ENCODE measurements at regions not wholly inside any gene's neighbourhood (a gene's known extent, or its start where the extent isn't known, plus 50 kb on each side); places are given as distances from the start of the nearest gene placed in this dataset.

DNA sequence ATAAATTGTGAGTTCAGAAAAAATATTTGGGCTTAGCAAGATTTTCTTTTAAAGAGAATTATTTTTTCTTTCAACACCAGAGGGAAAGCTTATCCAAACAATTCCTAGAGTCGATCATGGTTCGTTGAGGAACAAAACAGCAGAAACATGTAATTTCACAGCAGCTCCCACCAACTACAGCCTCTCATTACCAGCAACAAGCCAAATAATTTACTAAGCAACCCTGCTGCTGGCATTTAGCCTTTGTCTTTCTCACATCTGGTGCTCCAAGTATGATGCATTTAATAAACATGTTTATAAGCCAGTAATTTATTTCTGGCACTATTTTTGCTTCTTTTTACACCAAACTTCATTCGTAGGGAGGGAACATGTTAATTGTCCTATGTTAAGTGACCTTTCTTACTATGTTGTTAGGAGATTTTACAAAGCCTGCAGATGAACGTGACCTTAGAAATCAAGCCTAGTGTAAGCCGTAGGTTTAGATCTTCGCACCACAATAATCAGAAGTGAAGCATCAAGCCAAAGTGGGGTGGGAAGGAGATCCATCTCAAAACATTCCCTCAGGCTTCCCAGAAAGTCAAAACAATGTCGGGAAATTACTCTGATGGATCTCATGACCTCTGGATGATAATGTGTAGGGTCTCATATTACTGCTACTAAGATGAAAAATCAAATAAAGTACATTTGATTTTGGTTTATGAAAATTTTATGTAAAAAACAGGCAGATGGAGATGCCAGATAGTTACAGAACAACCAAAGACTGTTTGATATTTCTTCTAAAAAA, 128.4 kb downstream of the RPAP3 start:
- Histone ChIP-seq H4K20me1 (ENCODE audit: control insufficient read depth, insufficient read depth) (no peaks in the 10 kb centered on the region), H3K9me3 (replicated peaks; ENCODE audit: control insufficient read depth, insufficient read depth, low read length) (no peaks in the 10 kb centered on the region), H3K36me3 (ENCODE audit: control insufficient read depth in 2 of 2, insufficient read depth in 2 of 2, low read length in 1 of 2) (no peaks in the 10 kb centered on the region), H3K4me3 (no peak overlapping the region), H3K27me3 (replicated peaks in 1 of 2; ENCODE audit: control insufficient read depth in 2 of 2, insufficient read depth in 2 of 2, low read length in 1 of 2) (no peaks in the 10 kb centered on the region), H3K79me2 (ENCODE audit: control insufficient read depth, insufficient read depth, low read length) (no peaks in the 10 kb centered on the region), H3K4me1 (ENCODE audit: control insufficient read depth, insufficient read depth, low read length) (no peaks in the 10 kb centered on the region), H3K4me2 (ENCODE audit: control insufficient read depth, insufficient read depth) (no peak overlapping the region), H2AFZ (ENCODE audit: control insufficient read depth, low read depth, low read length) (no peak overlapping the region), H3K27ac (ENCODE audit: control insufficient read depth, insufficient read depth) (no peak overlapping the region), H3K9ac (ENCODE audit: control insufficient read depth, insufficient read depth, low read length) (no peak overlapping the region)
- TF ChIP-seq HDAC6 (IDR thresholded peaks at IDR 0.05; ENCODE audit: unreplicated experiment) (no peak), CREM (IDR thresholded peaks at IDR 0.05; ENCODE audit: low read depth) (no peak), POLR2AphosphoS5 (IDR thresholded peaks at IDR 0.05; ENCODE audit: low read length) (no peak), SIX5 (IDR thresholded peaks at IDR 0.05; ENCODE audit: low read depth, low read length, severe bottlenecking) (no peak), NR2F1 (conservative IDR thresholded peaks at IDR 0.05) (no peak), SREBF1 (IDR thresholded peaks at IDR 0.05; ENCODE audit: low read length) (no peak), TCF12 (IDR thresholded peaks at IDR 0.05; ENCODE audit: low read depth, low read length) (no peak), BMI1 (IDR thresholded peaks at IDR 0.05; ENCODE audit: borderline replicate concordance) (no peak), NFXL1 (IDR thresholded peaks at IDR 0.05; ENCODE audit: borderline replicate concordance) (no peak), CREB1 (IDR thresholded peaks at IDR 0.05; ENCODE audit: low read depth) (no peak), CBFB (IDR thresholded peaks at IDR 0.05; ENCODE audit: low read depth) (no peak), TARDBP (IDR thresholded peaks at IDR 0.05; ENCODE audit: borderline replicate concordance) (no peak), ZNF384 (IDR thresholded peaks at IDR 0.05; ENCODE audit: borderline replicate concordance, low read depth, low read length) (no peak), MYB (IDR thresholded peaks at IDR 0.05; ENCODE audit: borderline replicate concordance, low read depth, low read length) (no peak), EED (IDR thresholded peaks at IDR 0.05; ENCODE audit: low read depth) (no peak)
- TF ChIP-seq, protein P1, sequence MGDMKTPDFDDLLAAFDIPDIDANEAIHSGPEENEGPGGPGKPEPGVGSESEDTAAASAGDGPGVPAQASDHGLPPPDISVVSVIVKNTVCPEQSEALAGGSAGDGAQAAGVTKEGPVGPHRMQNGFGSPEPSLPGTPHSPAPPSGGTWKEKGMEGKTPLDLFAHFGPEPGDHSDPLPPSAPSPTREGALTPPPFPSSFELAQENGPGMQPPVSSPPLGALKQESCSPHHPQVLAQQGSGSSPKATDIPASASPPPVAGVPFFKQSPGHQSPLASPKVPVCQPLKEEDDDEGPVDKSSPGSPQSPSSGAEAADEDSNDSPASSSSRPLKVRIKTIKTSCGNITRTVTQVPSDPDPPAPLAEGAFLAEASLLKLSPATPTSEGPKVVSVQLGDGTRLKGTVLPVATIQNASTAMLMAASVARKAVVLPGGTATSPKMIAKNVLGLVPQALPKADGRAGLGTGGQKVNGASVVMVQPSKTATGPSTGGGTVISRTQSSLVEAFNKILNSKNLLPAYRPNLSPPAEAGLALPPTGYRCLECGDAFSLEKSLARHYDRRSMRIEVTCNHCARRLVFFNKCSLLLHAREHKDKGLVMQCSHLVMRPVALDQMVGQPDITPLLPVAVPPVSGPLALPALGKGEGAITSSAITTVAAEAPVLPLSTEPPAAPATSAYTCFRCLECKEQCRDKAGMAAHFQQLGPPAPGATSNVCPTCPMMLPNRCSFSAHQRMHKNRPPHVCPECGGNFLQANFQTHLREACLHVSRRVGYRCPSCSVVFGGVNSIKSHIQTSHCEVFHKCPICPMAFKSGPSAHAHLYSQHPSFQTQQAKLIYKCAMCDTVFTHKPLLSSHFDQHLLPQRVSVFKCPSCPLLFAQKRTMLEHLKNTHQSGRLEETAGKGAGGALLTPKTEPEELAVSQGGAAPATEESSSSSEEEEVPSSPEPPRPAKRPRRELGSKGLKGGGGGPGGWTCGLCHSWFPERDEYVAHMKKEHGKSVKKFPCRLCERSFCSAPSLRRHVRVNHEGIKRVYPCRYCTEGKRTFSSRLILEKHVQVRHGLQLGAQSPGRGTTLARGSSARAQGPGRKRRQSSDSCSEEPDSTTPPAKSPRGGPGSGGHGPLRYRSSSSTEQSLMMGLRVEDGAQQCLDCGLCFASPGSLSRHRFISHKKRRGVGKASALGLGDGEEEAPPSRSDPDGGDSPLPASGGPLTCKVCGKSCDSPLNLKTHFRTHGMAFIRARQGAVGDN (IDR thresholded peaks at IDR 0.05), result no peak
- TF ChIP-seq, protein P2, sequence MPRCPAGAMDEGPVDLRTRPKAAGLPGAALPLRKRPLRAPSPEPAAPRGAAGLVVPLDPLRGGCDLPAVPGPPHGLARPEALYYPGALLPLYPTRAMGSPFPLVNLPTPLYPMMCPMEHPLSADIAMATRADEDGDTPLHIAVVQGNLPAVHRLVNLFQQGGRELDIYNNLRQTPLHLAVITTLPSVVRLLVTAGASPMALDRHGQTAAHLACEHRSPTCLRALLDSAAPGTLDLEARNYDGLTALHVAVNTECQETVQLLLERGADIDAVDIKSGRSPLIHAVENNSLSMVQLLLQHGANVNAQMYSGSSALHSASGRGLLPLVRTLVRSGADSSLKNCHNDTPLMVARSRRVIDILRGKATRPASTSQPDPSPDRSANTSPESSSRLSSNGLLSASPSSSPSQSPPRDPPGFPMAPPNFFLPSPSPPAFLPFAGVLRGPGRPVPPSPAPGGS (IDR thresholded peaks at IDR 0.05; ENCODE audit: borderline replicate concordance, insufficient read depth, low read depth, low read length, poor library complexity, severe bottlenecking), result no peak
- TF ChIP-seq, protein P3, sequence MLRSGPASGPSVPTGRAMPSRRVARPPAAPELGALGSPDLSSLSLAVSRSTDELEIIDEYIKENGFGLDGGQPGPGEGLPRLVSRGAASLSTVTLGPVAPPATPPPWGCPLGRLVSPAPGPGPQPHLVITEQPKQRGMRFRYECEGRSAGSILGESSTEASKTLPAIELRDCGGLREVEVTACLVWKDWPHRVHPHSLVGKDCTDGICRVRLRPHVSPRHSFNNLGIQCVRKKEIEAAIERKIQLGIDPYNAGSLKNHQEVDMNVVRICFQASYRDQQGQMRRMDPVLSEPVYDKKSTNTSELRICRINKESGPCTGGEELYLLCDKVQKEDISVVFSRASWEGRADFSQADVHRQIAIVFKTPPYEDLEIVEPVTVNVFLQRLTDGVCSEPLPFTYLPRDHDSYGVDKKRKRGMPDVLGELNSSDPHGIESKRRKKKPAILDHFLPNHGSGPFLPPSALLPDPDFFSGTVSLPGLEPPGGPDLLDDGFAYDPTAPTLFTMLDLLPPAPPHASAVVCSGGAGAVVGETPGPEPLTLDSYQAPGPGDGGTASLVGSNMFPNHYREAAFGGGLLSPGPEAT (IDR thresholded peaks at IDR 0.05; ENCODE audit: low read depth), result no peak
- BruUV-seq (replicated peaks), result no TSS peak
- POLR2A ChIA-PET, result no interaction called here
- RAD21 ChIA-PET (ENCODE audit: unreplicated experiment), result no interaction called here
- CTCF ChIA-PET, result no interaction called here
- SMC1A ChIA-PET (ENCODE audit: uncharacterized antibody, unreplicated experiment), result no interaction called here
- intact Hi-C loops (cut with micrococcal nuclease; ENCODE audit: unreplicated experiment), result no loop called here
- ATAC-seq, result no peak
- DNase-seq (ENCODE audit: low read depth, low spot score), result no peak
- in situ Hi-C loops (cut with MboI), result no loop called here
- FAIRE-seq, result no peak
- WGBS (ENCODE audit: insufficient coverage, insufficient replicate concordance, low lambda C conversion rate, missing lambda C conversion rate), result 45% methylated on average over 7 of the region's 7 CpGs

Measured in GM12878 (cell line).